Colonic mucosa (tissue), 4 donors: ENCODE measurements at regions not wholly inside any gene's neighbourhood (a gene's known extent, or its start where the extent isn't known, plus 50 kb on each side); places are given as distances from the start of the nearest gene placed in this dataset.

Experiments
- DNase-seq: peaks from one replicate; pipeline ENCODE4 v3.0.0-alpha.2; 2020
- H3K27ac ChIP-seq: fragments of 200-600 bp; one replicate; pipeline ENCODE4 v1.8.0; 2021
- H3K27me3 ChIP-seq: fragments of 200-600 bp; one replicate; pipeline ENCODE4 v1.8.0; 2021
- H3K36me3 ChIP-seq: fragments of 200-600 bp; one replicate; pipeline ENCODE4 v1.8.0; 2021
- H3K4me1 ChIP-seq: fragments of 200-600 bp; one replicate; pipeline ENCODE4 v1.8.0; 2021; ENCODE audit warnings: mild to moderate bottlenecking
- H3K4me3 ChIP-seq: fragments of 200-600 bp; one replicate; pipeline ENCODE4 v1.8.0; 2021
- H3K9ac ChIP-seq, 2 donors: one replicate each; pipeline ENCODE4 v1.7.0; 2013; ENCODE audit warnings: control low read depth in 2 of 2, low read depth in 2 of 2, low read length in 2 of 2
- H3K9me3 ChIP-seq: fragments of 200-600 bp; one replicate; pipeline ENCODE4 v1.8.0; 2021
- intact Hi-C: fragments of 100-400 bp; cut with DNase I; formaldehyde crosslinking; loops from one replicate; pipeline ENCODE4 v1.14.1; 2022
- TF ChIP-seq, protein P1 (sequence below): fragments of 200-600 bp; IDR thresholded peaks from one replicate; pipeline ENCODE4 v1.8.0; 2022; ENCODE audit warnings: antibody characterized with exemption, mild to moderate bottlenecking
- donor health status: healthy.
- donor health status: DM: no; HTN: no; CAD: no.
- donor health status: DM: no; HTN: no; CAD: no.

DNA sequence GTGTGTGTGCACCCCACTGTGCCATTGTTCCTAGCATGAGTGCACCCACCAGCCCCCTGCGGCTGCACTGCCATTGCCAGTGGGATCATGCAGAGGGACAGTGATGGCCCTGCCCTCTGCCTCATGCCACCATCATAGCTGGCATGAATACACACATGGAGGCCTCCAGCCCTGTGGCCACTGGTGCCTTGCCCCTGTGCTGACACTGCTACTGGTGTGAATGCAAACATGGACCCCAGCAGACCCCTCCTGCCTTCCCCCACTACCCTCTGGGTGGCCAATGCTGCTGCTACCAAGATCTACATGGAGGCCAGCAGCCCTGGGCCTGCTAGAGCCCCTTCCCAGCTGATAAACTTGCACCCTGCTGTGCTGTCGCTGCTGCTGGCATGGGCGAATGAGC, 995.5 kb upstream of the GOT2 start:
- no peak for DNase-seq
- no peaks in the 10 kb centered on the region for H3K4me1 ChIP-seq
- intact Hi-C loops, result no loop called here
- TF ChIP-seq, protein P1, sequence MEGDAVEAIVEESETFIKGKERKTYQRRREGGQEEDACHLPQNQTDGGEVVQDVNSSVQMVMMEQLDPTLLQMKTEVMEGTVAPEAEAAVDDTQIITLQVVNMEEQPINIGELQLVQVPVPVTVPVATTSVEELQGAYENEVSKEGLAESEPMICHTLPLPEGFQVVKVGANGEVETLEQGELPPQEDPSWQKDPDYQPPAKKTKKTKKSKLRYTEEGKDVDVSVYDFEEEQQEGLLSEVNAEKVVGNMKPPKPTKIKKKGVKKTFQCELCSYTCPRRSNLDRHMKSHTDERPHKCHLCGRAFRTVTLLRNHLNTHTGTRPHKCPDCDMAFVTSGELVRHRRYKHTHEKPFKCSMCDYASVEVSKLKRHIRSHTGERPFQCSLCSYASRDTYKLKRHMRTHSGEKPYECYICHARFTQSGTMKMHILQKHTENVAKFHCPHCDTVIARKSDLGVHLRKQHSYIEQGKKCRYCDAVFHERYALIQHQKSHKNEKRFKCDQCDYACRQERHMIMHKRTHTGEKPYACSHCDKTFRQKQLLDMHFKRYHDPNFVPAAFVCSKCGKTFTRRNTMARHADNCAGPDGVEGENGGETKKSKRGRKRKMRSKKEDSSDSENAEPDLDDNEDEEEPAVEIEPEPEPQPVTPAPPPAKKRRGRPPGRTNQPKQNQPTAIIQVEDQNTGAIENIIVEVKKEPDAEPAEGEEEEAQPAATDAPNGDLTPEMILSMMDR, result no peak
- H3K36me3 ChIP-seq, result no peaks in the 10 kb centered on the region
- H3K27ac ChIP-seq, result no peak overlapping the region
- no peak overlapping the region for H3K9ac ChIP-seq
- H3K27me3 ChIP-seq, result no peaks in the 10 kb centered on the region
- no peak overlapping the region for H3K4me3 ChIP-seq
- H3K9me3 ChIP-seq, result no peaks in the 10 kb centered on the region

DNA sequence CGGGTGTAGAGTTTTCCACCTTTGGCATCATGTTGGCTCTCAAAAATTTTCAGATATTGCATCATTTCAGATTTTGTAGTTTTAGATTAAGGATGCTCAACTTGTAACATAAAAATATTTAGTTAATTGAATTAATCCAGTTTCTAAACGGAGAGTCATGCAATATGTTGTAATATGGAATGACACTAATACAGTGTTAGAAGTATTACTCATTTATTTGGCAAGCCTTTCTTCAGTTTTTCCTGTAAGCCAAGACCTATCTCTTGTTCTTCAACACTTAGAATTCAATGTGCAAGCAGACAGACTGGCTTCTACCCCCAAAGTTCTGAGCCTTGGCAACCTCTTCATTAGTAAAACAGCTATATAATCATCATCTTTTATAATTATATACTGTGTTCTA, 985.0 kb upstream of the GOT2 start:
- Histone ChIP-seq H3K36me3 (no peaks in the 10 kb centered on the region), H3K9ac (no peak overlapping the region), H3K4me3 (no peak overlapping the region), H3K27ac (no peak overlapping the region), H3K27me3 (no peaks in the 10 kb centered on the region), H3K9me3 (no peaks in the 10 kb centered on the region), H3K4me1 (no peaks in the 10 kb centered on the region)
- no peak for DNase-seq
- TF ChIP-seq, protein P1, result no peak
- intact Hi-C loops, result no loop called here

DNA sequence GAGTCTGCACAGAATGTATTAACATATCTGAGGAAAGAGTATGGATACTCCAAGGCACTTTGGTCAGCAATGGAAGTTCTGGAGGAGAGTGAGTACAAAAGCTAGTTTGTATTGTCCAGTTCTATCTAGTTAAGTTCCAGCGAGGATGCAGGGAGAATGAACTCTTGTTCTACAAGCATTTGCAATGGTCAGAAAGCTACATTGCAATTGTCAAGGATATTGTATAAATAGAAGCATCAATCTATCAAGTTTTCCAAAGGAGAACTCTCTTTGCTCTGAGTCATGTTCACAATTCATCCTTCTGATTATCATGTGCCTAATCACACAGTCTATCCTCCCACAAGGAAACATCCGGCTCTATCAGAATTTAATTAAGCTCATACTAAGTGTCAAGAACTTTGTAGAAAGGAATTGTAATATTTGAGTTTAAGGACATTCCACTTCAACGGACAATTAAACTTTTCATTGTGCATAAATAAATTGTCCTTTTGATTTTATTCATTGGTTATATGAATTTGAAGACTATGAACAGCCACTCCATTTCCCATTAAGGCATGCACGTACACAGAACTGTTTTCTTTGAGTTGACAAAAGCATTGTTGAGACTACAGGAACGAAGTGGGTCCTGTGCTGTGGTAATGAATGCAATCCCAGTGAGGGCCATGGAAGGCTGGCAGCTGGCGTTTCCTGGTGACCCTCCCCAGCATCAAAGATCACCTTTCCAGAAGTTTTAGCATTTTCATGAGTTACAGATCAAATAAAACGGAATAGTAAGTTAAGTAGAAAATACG, 973.5 kb upstream of the GOT2 start:
- DNase-seq, result no peak
- no peaks in the 10 kb centered on the region for H3K4me1 ChIP-seq
- TF ChIP-seq, protein P1, result no peak
- H3K27me3 ChIP-seq, result no peaks in the 10 kb centered on the region
- H3K4me3 ChIP-seq, result no peak overlapping the region
- H3K9me3 ChIP-seq, result no peaks in the 10 kb centered on the region
- H3K36me3 ChIP-seq, result no peaks in the 10 kb centered on the region
- intact Hi-C loops, result no loop called here
- H3K9ac ChIP-seq, result no peak overlapping the region
- H3K27ac ChIP-seq, result no peak overlapping the region

DNA sequence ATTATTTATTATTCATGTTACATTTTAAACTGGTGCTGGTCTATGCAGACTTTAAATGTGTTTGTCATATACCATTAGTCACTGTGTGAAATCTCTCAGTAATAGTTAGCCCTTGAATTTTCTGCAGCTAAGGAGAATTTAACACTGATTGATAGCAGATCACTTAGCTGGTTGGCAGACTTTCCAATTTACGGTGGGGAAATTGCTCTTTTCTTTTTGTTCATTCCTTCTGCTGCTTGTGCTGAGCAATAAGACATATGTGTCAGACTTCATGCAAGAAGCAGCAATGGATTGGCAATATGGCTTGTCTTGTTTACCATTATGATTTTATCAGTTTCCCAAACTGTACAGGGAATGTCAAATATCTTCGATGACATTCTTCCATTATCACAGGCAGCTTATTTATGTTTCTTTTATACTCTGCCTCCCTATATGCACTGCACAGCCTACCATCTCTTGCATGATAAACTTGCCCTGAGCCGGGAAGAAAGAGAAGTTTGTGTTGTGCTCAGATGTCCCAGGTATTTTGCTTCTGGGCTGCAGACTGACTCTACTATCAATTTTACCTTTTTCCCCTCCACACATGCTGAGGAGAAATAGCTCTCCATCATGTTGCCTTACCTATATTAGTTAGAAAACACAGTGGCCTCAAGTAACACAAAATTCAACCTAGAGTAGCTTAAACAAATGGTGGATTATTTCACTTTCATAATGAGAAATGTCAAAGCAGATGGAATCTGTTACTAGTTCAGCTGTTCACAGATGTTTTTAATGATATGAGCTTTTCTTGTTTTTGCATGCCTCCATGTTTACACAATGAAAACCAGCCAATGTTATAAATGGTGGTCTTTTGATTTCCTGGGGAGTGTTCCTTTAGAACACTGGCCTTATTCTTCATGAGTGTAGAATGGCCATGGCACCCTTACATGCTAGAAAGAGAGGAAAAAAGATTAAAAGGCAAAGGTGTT, 968.1 kb upstream of the GOT2 start:
- no peak overlapping the region for H3K9ac ChIP-seq
- TF ChIP-seq, protein P1, result no peak
- intact Hi-C loops, result no loop called here
- H3K4me1 ChIP-seq, result no peaks in the 10 kb centered on the region
- no peaks in the 10 kb centered on the region for H3K27me3 ChIP-seq
- no peaks in the 10 kb centered on the region for H3K9me3 ChIP-seq
- no peak for DNase-seq
- no peak overlapping the region for H3K27ac ChIP-seq
- H3K4me3 ChIP-seq, result no peak overlapping the region
- H3K36me3 ChIP-seq, result no peaks in the 10 kb centered on the region

DNA sequence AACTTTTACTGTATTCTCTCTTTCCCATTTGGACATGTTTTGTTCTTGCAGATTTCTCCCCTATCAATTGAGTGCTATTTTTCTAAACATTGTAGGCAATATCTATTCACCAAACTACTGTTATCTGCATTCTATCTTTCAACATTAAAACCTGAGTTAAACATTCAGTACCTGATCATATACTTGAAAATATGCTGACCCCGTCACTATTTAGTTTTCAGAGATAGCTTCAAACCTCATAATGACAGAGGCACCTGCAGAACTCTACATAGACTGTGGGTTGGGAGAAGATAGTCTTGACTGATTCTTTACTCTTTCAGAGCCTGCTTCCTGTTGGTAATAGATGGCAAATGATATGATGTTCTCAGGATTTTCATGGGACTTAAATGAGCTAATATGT, 965.7 kb upstream of the GOT2 start:
- intact Hi-C loops, result no loop called here
- no peak for DNase-seq
- Histone ChIP-seq H3K36me3 (no peaks in the 10 kb centered on the region), H3K4me1 (no peaks in the 10 kb centered on the region), H3K27me3 (no peaks in the 10 kb centered on the region), H3K4me3 (no peak overlapping the region), H3K9ac (no peak overlapping the region), H3K9me3 (no peaks in the 10 kb centered on the region), H3K27ac (no peak overlapping the region)
- TF ChIP-seq, protein P1, result no peak
